ENCODE measurements at regions not wholly inside any gene's neighbourhood (a gene's known extent, or its start where the extent isn't known, plus 50 kb on each side); places are given as distances from the start of the nearest gene placed in this dataset.
"Not testable (repeated sequence)": the region's sequence is repeated elsewhere in the genome, so short reads cannot be mapped to it uniquely, and the experiment has no call there.

GRCh38 chr10:118867768-118868167 lies 113.0 kb upstream of the CACUL1 start:
- DNase-seq (ENCODE audit: extremely low spot score, insufficient read length, low read depth) (no peak), FAIRE-seq (no peak)

- DNase-seq (ENCODE audit: extremely low spot score, insufficient read length, low read depth) (no peak), FAIRE-seq (no peak)
These were observed 113.8 kb upstream of the CACUL1 start for GRCh38 chr10:118868589-118868988.

- DNase-seq (ENCODE audit: extremely low spot score, insufficient read length, low read depth) (no peak), FAIRE-seq (no peak)
These were observed 115.9 kb upstream of the CACUL1 start for GRCh38 chr10:118870467-118871243.

GRCh38 chr10:118871244-118871865 lies 116.6 kb upstream of the CACUL1 start:
- DNase-seq (ENCODE audit: extremely low spot score, insufficient read length, low read depth) (no peak), FAIRE-seq (no peak)

GRCh38 chr10:118873091-118873737 lies 118.4 kb upstream of the CACUL1 start:
- DNase-seq (ENCODE audit: extremely low spot score, insufficient read length, low read depth) = no peak
- FAIRE-seq = no peak

GRCh38 chr10:118873738-118874105 lies 119.0 kb upstream of the CACUL1 start:
- DNase-seq (ENCODE audit: extremely low spot score, insufficient read length, low read depth) = no peak
- FAIRE-seq = no peak

GRCh38 chr10:118874171-118874570 lies 119.4 kb upstream of the CACUL1 start:
- no peak for FAIRE-seq

GRCh38 chr10:118875087-118875486 lies 120.3 kb upstream of the CACUL1 start:
- FAIRE-seq (no peak), DNase-seq (ENCODE audit: extremely low spot score, insufficient read length, low read depth) (no peak)

More at GRCh38 chr10:118874171-118874570, 119.4 kb upstream of the CACUL1 start:
- DNase-seq (ENCODE audit: extremely low spot score, insufficient read length, low read depth) = no peak

- FAIRE-seq = no peak
- no peak for DNase-seq (ENCODE audit: extremely low spot score, insufficient read length, low read depth)
These were observed 128.0 kb upstream of the CACUL1 start for GRCh38 chr10:118882741-118883140.

GRCh38 chr10:118892255-118892654 lies 137.3 kb upstream of the NANOS1 start:
- FAIRE-seq = no peak
- no peak for DNase-seq (ENCODE audit: extremely low spot score, insufficient read length, low read depth)

GRCh38 chr10:118894891-118895290 lies 134.6 kb upstream of the NANOS1 start:
- not testable (repeated sequence) for FAIRE-seq; DNase-seq (ENCODE audit: extremely low spot score, insufficient read length, low read depth)

- DNase-seq (ENCODE audit: extremely low spot score, insufficient read length, low read depth) (no peak), FAIRE-seq (no peak)
These were observed 128.9 kb upstream of the NANOS1 start for GRCh38 chr10:118900617-118901016.

- DNase-seq (ENCODE audit: extremely low spot score, insufficient read length, low read depth) = no peak
- FAIRE-seq = no peak
These were observed 128.1 kb upstream of the NANOS1 start for GRCh38 chr10:118901380-118901779.

GRCh38 chr10:118901906-118902305 lies 127.6 kb upstream of the NANOS1 start:
- no peak for DNase-seq (ENCODE audit: extremely low spot score, insufficient read length, low read depth)
- FAIRE-seq = no peak

GRCh38 chr10:118902656-118903055 lies 126.9 kb upstream of the NANOS1 start:
- DNase-seq (ENCODE audit: extremely low spot score, insufficient read length, low read depth); FAIRE-seq: not testable (repeated sequence)

GRCh38 chr10:118903251-118903650 lies 126.3 kb upstream of the NANOS1 start:
- DNase-seq (ENCODE audit: extremely low spot score, insufficient read length, low read depth) = no peak
- FAIRE-seq = no peak

GRCh38 chr10:118903691-118904090 lies 125.8 kb upstream of the NANOS1 start:
- DNase-seq (ENCODE audit: extremely low spot score, insufficient read length, low read depth) = no peak
- FAIRE-seq = no peak

- FAIRE-seq = no peak
- DNase-seq (ENCODE audit: extremely low spot score, insufficient read length, low read depth) = no peak
These were observed 125.2 kb upstream of the NANOS1 start for GRCh38 chr10:118904286-118904685.

- no peak for FAIRE-seq
- no peak for DNase-seq (ENCODE audit: extremely low spot score, insufficient read length, low read depth)
These were observed 122.5 kb upstream of the NANOS1 start for GRCh38 chr10:118907051-118907450.

GRCh38 chr10:118908557-118909256 lies 120.8 kb upstream of the NANOS1 start:
- no peak for DNase-seq (ENCODE audit: extremely low spot score, insufficient read length, low read depth)
- no peak for FAIRE-seq

- DNase-seq (ENCODE audit: extremely low spot score, insufficient read length, low read depth) = no peak
- FAIRE-seq = no peak
These were observed 118.8 kb upstream of the NANOS1 start for GRCh38 chr10:118910702-118911101.
